Peyer's patch (tissue), 4 donors: ENCODE measurements at regions not wholly inside any gene's neighbourhood (a gene's known extent, or its start where the extent isn't known, plus 50 kb on each side); places are given as distances from the start of the nearest gene placed in this dataset.

Experiments used
- CTCF ChIP-seq, 6 experiments: fragments of 450-650 bp in 4 of 6; fragments of 200-600 bp in 2 of 6; sonication (generic) in 1 of 6; IDR thresholded peaks; one replicate each; pipeline ENCODE4 v1.5.1; 2017 to 2019; ENCODE audit warnings: antibody characterized with exemption in 6 of 6, mild to moderate bottlenecking in 3 of 6, moderate library complexity in 1 of 6
- POLR2A ChIP-seq, 2 donors: fragments of 450-650 bp; IDR thresholded peaks; one replicate each; pipeline ENCODE4 v1.5.1; 2017; ENCODE audit warnings: antibody characterized with exemption in 2 of 2, mild to moderate bottlenecking in 2 of 2, moderate library complexity in 2 of 2

- TF ChIP-seq CTCF (IDR thresholded peaks at IDR 0.05) (no peak), POLR2A (IDR thresholded peaks at IDR 0.05) (no peak)
These were observed 284.3 kb upstream of the ISX start for GRCh38 chr22:34781681-34782080.
